D341Med (cell line): ENCODE measurements at regions not wholly inside any gene's neighbourhood (a gene's known extent, or its start where the extent isn't known, plus 50 kb on each side); places are given as distances from the start of the nearest gene placed in this dataset.
"Not testable (repeated sequence)": the region's sequence is repeated elsewhere in the genome, so short reads cannot be mapped to it uniquely, and the experiment has no call there.

Source experiments
- DNase-seq: peaks from one replicate; pipeline ENCODE4 v3.0.0; 2012; ENCODE audit warnings: low spot score

- no peak for DNase-seq
These were observed 1284.1 kb upstream of the GYPC start for GRCh38 chr2:125371867-125372266.

- DNase-seq, result no peak
These were observed 1282.7 kb upstream of the GYPC start for GRCh38 chr2:125373293-125373692.

DNA sequence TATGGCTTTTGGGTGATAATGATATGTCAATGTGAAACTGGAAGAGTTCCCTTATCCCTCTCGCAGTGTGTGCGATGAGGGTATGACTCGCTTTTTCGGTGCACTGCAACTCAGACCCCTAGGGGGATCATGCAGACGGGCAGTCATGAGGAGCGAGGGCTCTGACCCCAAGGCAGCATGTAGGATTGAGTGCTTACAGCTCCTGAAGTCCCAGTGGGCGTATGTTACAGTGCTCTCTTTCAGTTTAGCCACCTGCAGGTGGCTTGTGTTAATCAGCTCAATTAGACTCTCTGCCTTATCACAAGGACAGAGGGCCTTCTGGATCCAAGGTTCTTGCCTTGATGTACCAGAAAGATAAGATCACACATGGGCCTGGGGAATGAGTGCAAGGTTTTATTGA is 1269.9 kb upstream of the GYPC start:
- no peak for DNase-seq

GRCh38 chr2:125397535-125398251 is 1258.3 kb upstream of the GYPC start:
- DNase-seq, result no peak

DNA sequence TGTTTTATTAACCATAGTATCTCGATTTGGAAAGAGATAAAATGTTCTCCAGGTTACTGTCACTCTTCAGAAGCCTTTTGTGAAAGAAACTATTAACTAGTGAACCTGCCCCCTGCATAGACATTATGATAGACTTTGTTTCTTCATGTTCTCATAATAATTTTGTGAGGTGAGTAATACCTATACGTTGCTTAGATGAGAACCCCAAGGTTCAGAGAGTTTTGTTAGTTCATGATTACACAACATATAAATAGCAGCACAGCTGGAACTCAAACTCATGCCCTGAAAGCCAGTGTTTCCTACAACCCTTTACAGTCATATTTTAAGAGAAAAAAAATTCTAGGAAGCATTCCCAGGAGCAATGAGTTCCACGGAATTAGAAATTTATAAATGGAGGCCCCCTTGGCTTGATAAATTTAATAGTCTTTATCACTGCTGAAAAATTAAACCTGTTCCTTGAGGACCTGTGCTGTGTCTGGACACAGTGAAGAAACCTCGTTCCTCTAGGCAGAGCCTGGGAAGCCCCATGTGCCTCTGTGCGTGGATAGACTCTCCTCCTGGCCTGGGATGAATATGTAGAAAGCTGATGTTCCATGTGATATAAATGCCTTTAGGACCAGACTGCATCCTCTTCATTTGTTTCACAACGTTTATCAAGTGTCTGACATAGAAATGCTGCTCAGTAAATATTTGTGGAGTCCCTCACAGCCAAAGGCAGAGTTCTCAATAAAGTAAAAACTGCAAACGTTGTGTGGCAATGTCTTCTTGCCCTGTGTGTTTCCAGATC is 1257.0 kb upstream of the GYPC start:
- DNase-seq, result no peak

DNA sequence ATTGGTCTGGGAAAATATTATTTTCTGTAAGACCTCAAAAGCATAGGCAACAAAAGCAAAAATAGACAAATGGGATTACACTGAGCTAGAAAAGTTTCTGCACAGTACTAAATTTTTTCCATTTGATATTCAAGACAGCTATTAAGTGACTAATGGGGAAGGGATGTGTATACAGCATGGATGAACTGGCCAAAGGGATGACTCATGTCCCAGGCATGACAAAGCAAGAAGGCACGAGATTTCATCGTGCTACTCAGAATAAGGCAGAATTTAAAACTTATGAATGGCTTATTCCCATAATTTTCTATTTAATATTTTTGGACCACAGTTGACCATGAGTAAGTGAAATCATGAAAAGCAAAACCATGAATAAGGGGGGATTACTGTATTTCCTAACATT is 1250.1 kb upstream of the GYPC start:
- no peak for DNase-seq

- no peak for DNase-seq
These were observed 1247.0 kb upstream of the GYPC start for GRCh38 chr2:125408874-125409538.

DNA sequence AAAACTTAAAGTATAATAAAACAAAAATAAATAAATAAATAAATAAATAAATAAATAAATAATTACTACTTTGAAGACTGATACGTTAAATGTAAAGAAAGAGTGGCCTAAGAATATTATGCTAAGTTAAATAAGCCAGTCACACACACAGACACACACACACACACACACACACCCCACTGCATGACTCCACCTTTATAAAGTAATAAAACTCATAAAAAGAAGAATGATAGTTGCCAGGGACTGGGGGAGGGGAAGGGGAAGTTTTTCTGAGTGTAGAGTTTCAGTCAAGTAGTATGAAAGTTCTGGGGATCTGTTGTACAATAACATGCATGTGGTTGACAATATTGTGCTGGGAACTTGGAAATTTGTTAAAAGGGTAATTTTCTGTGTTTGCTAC is 1237.5 kb upstream of the GYPC start:
- no peak for DNase-seq

DNA sequence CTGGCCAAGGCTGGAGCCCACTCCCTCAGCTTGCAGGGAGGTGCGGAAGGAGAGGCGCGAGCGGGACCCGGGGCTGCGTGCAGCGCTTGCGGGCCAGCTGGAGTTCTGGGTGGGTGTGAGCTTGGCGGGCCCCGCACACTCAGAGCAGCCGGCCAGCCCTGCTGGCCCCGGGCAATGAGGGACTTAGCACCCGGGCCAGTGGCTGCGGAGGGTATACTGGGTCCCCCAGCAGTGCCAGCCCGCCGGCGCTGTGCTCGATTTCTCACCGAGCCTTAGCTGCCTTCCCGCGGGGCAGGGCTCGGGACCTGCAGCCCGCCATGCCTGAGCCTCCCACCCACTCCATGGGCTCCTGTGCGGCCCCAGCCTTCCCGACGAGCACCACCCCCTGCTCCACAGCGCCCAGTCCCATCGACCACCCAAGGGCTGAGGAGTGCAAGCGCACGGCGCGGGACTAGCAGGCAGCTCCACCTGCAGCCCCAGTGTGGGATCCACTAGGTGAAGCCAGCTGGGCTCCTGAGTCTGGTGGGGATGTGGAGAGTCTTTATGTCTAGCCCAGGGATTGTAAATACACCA is 1233.7 kb upstream of the GYPC start:
- DNase-seq, result not testable (repeated sequence)

GRCh38 chr2:125424266-125424785 is 1231.6 kb upstream of the GYPC start:
- no peak for DNase-seq

- DNase-seq, result no peak
These were observed 1228.1 kb upstream of the GYPC start for GRCh38 chr2:125427721-125428315.

GRCh38 chr2:125444106-125444505 is 1211.9 kb upstream of the GYPC start:
- no peak for DNase-seq

- no peak for DNase-seq
These were observed 1210.5 kb upstream of the GYPC start for GRCh38 chr2:125445495-125445894.

GRCh38 chr2:125450092-125450491 is 1205.9 kb upstream of the GYPC start:
- DNase-seq, result no peak

- no peak for DNase-seq
These were observed 1200.8 kb upstream of the GYPC start for GRCh38 chr2:125455110-125455509.

DNA sequence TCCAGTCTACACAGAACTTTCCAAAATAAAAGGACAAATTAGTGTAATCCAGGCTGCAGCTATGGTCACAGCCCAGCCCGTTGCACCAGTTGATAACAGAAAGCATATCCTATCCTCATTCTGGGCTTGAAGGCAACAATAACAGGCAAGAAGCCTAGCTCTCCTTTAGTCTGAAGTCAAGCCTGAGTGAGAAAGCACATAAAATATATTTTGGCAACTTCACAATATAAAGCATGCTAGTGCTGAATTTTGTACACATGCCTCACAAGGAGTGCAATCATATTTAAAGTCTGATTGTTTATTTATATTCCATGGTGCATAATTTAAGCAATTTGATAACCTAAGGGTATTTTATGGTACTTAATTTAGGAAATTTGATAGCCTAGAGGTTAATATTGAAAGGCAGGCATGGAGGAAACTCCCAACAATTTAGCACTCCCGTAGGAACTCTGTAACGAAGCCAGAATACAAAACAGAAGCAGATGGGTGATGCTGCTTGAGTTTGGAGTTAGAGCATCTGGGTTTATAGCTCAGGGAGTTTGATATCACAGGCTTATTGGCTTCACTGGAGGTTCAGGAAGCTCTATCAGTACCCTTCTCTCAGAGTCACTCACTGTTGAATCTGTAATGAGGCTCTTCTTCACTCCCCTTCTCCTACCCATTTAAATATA is 1199.1 kb upstream of the GYPC start:
- no peak for DNase-seq

- DNase-seq, result peak; percentile 33
These were observed 1184.0 kb upstream of the GYPC start for GRCh38 chr2:125471963-125472362.

GRCh38 chr2:125479143-125479636 is 1176.8 kb upstream of the GYPC start:
- DNase-seq, result no peak

DNA sequence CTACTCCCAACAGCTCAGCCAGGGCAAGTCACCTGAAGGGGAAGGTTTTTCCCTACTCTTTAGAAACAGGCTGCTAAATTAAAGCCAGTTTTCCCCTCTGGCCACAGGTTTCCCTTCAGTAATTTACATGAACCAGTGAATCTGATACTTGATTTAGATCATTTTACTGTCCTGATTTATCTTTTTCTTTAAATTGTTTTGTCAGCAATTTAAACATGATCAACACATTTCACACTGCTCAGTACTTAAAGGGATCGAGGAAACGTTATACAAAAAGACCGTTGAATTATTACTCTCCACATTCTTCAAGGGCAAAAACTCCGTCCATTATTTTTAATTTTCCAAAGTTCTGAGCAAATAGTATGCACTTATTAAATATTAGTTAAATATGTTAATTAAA is 1165.7 kb upstream of the GYPC start:
- DNase-seq, result no peak

DNA sequence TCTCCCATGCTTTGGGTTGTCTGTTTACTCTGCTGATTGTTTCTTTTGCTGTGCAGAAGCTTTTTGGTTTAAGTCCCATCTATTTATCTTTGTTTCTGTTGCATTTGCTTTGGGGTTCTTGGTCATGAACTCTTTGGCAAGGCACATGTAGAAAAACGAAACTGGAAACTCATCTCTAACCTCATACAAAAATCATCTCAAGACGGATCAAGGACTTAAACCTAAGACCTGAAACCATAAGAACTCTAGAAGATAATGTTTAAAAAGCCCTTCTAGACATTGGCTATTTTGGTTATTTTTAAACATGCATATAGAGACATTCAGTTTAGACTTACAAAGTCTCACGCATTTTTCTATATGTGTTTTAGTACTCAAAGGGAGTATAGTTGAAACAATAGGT is 1164.3 kb upstream of the GYPC start:
- DNase-seq, result no peak

DNA sequence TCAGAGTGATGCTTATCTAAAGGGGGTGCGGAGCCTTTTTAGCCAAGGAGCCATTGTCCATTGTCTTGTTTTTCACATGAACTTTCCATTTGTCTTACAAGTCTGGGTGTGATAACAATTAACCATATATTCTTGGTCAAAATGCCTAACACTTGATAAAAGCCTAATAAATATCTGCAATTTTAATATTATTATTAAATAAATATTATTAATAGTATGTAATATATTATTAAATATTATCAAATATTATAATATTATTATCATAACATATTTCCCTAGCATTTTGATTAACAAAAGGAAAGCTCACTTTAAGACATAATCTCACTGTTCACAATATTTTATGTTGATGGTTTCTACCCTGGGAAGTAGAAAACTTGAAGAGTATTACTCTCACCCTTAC is 1143.6 kb upstream of the GYPC start:
- no peak for DNase-seq
